Suprapubic skin (tissue), 4 donors: ENCODE measurements at regions not wholly inside any gene's neighbourhood (a gene's known extent, or its start where the extent isn't known, plus 50 kb on each side); places are given as distances from the start of the nearest gene placed in this dataset.

Experiments used
- CTCF ChIP-seq, 2 donors: fragments of 200-600 bp in 1 of 2; fragments of 450-650 bp in 1 of 2; sonication (generic) in 1 of 2; IDR thresholded peaks; one replicate each; pipeline ENCODE4 v1.5.1; 2016 to 2019; ENCODE audit warnings: antibody characterized with exemption in 2 of 2, mild to moderate bottlenecking in 1 of 2, moderate library complexity in 1 of 2
- POLR2A ChIP-seq, 2 donors: fragments of 450-650 bp; IDR thresholded peaks; one replicate each; pipeline ENCODE4 v1.6.1; 2017; ENCODE audit warnings: antibody characterized with exemption in 2 of 2, mild to moderate bottlenecking in 2 of 2, moderate library complexity in 2 of 2
- POLR2AphosphoS5 ChIP-seq, 3 donors: sonication (generic); formaldehyde crosslinking; IDR thresholded peaks; one replicate each; pipeline ENCODE4 v1.6.1; 2017; ENCODE audit warnings: antibody characterized with exemption in 3 of 3

GRCh38 chr18:25819746-25820363 is 270.6 kb downstream of the SS18 start:
- TF ChIP-seq POLR2A (IDR thresholded peaks at IDR 0.05) (no peak), CTCF (IDR thresholded peaks at IDR 0.05) (no peak), POLR2AphosphoS5 (IDR thresholded peaks at IDR 0.05) (no peak)
